ENCODE measurements at regions not wholly inside any gene's neighbourhood (a gene's known extent, or its start where the extent isn't known, plus 50 kb on each side); places are given as distances from the start of the nearest gene placed in this dataset.
"Not testable (repeated sequence)": the region's sequence is repeated elsewhere in the genome, so short reads cannot be mapped to it uniquely, and the experiment has no call there.

DNA sequence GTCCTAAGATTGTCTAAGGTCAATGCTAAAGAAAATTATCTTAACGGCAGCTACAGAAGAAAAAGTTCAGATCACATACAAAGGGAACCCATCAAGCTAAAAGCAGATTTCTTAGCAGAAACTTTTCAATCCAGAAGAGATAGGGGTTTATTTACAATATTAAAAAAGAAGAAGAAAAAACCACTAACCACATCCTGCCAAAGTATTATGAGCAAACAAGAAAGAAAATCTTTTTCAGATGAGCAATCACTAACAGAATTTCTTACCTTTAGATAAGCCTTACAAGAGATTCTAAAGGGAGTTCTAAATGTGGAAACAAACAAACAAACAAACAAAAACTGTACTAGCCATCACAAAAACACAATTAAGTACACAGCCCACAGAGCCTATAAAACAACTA is 1015.8 kb upstream of the EPHA6 start:
- TF ChIP-seq, protein P1, sequence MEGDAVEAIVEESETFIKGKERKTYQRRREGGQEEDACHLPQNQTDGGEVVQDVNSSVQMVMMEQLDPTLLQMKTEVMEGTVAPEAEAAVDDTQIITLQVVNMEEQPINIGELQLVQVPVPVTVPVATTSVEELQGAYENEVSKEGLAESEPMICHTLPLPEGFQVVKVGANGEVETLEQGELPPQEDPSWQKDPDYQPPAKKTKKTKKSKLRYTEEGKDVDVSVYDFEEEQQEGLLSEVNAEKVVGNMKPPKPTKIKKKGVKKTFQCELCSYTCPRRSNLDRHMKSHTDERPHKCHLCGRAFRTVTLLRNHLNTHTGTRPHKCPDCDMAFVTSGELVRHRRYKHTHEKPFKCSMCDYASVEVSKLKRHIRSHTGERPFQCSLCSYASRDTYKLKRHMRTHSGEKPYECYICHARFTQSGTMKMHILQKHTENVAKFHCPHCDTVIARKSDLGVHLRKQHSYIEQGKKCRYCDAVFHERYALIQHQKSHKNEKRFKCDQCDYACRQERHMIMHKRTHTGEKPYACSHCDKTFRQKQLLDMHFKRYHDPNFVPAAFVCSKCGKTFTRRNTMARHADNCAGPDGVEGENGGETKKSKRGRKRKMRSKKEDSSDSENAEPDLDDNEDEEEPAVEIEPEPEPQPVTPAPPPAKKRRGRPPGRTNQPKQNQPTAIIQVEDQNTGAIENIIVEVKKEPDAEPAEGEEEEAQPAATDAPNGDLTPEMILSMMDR (IDR thresholded peaks at IDR 0.05; ENCODE audit: borderline replicate concordance, insufficient read depth, low read depth, low read length), result no peak
- no peak overlapping the region for H3K4me3 ChIP-seq (ENCODE audit: low read depth, low read length)

DNA sequence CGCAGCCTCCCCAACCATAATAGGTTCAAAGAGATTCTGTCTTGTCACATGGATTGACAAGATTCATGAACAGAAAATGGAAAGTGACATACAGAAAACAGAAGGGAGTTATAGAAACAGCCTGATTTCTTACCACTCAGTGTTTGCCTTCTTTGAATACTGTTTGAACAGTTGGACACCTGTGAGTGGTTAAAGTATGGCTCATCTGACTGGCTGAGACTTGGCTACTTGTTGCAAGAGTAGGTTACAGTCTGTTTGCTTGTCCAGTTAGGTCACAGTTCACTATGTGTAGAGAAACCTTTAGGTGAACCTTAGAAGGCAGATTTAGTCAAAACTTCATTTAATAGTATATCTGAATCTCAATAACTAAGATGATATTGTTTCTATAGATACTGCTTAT is 1003.9 kb upstream of the EPHA6 start:
- no peak overlapping the region for H3K4me3 ChIP-seq (ENCODE audit: low read depth, low read length)
- TF ChIP-seq, protein P1 (IDR thresholded peaks at IDR 0.05; ENCODE audit: borderline replicate concordance, insufficient read depth, low read depth, low read length), result no peak

DNA sequence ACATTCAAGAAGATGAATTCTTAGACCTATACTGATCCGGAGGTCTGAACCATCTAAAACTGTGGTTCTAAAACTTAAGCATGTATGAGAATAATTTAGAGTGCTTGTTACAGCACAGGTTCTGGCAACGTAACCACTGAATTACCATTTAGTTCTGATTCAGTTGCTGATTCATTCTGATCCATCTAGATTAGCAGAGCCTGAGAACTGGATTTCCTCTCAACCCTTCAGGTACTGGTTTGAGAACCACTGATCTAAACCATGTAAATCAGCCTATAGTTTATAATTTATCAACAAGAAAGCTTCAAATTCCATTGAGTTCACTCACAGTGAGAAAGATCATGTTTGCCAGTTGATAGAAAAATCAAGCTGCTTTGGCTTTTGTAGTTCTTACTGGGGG is 1001.1 kb upstream of the EPHA6 start:
- TF ChIP-seq, protein P1 (IDR thresholded peaks at IDR 0.05; ENCODE audit: borderline replicate concordance, insufficient read depth, low read depth, low read length), result no peak
- H3K4me3 ChIP-seq (ENCODE audit: low read depth, low read length), result no peak overlapping the region

DNA sequence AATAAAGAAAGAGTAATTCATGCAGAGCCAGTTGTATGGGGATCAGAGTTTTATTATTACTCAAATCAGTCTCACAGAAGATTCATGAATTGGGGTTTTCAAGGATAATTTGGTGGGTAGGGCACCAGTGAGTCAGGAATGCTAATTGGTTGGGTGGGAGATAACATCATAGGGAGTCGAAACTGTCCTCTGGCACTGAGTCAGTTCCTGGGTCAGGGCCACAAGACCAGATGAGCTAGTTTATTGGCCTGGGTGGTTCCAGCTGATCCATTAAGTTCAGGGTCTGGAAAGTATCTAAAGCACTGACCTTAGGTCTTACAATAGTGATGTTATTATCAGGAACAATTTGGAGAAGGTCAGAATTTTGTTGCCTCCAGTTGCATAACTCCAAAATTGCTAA is 998.6 kb upstream of the EPHA6 start:
- no peak overlapping the region for H3K4me3 ChIP-seq (ENCODE audit: low read depth, low read length)
- TF ChIP-seq, protein P1 (IDR thresholded peaks at IDR 0.05; ENCODE audit: borderline replicate concordance, insufficient read depth, low read depth, low read length), result no peak

DNA sequence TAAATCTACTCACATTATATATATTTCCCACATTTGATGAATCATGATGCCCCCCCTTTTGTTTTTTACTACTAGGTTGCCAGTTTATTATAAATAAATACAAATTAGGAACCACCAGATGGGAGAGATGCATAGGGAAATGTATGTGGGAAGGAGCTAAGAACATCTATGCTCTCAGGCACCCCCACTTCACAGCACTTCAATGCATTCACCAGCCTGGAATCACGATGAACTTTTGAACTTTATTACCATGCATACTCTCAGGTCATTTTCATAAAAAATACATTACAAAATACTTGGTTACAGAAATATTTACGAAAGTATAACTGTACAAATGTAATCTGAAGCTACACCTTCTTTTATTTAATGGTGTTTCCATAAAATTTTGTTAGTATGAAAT is 988.0 kb upstream of the EPHA6 start:
- H3K4me3 ChIP-seq (ENCODE audit: low read depth, low read length), result no peak overlapping the region
- TF ChIP-seq, protein P1 (IDR thresholded peaks at IDR 0.05; ENCODE audit: borderline replicate concordance, insufficient read depth, low read depth, low read length), result no peak

DNA sequence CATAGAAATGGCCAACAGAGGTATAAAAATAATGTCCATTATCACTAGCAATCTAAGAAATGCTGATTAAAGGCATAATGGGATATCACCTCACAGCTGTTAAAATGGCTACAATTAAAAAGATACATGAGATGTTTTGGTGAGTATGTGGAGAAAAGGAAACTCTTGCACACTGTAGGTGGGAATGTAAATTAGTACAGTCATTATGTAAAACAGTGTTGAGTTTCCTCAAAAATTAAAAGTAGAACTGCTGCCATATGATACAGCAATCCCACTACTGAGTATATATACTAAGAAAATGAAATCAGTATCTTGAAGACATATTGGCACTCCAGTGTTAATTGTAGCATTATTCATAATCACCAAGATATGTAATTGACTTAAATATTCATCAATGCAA is 982.2 kb upstream of the EPHA6 start:
- no peak overlapping the region for H3K4me3 ChIP-seq (ENCODE audit: low read depth, low read length)
- TF ChIP-seq, protein P1 (IDR thresholded peaks at IDR 0.05; ENCODE audit: borderline replicate concordance, insufficient read depth, low read depth, low read length), result no peak

DNA sequence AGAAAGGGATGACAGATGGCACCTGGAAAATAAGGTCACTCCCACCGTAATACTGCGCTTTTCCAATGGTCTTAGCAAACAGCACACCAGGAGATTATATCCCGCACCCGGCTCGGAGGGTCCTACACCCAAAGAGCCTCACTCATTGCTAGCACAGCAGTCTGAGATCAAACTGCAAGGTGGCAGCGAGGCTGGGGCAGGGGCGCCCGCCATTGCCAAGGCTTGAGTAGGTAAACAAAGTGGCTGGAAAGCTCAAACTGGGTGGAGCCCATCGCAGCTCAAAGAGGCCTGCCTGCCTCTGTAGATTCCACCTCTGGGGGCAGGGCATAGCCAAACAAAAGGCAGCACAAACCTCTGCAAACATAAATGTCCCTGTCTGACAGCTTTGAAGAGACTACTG is 953.8 kb upstream of the EPHA6 start:
- not testable (repeated sequence) for H3K4me3 ChIP-seq (ENCODE audit: low read depth, low read length)

DNA sequence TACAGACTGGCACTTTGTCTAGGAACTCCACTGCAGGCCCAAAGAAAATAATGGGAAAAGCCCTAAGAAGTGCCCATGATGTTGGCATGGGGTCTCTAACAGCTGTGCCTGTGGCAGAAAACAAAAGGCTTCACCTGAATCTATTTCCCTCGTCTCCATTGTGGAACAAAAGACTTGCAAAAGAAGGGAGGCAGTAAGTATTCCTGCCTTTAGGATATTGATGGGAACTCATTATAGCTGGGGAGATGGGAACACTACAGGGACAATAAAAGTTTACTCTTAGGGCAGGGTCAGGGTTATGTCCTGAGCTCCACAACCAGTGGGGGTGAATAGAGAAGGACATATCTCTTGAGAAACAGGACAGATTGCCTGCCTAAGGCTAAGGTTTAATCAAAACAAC is 930.6 kb upstream of the EPHA6 start:
- TF ChIP-seq, protein P1 (IDR thresholded peaks at IDR 0.05; ENCODE audit: borderline replicate concordance, insufficient read depth, low read depth, low read length), result no peak

More for the DNA sequence above, 930.6 kb upstream of the EPHA6 start:
- no peak overlapping the region for H3K4me3 ChIP-seq (ENCODE audit: low read depth, low read length)

Data from GM12875 (cell line).